LoVo (cell line): ENCODE measurements at regions not wholly inside any gene's neighbourhood (a gene's known extent, or its start where the extent isn't known, plus 50 kb on each side); places are given as distances from the start of the nearest gene placed in this dataset.

ENCODE experiments used
- DNase-seq: peaks from one replicate; pipeline ENCODE4 v3.0.0-alpha.2; 2016; ENCODE audit warnings: low spot score

DNA sequence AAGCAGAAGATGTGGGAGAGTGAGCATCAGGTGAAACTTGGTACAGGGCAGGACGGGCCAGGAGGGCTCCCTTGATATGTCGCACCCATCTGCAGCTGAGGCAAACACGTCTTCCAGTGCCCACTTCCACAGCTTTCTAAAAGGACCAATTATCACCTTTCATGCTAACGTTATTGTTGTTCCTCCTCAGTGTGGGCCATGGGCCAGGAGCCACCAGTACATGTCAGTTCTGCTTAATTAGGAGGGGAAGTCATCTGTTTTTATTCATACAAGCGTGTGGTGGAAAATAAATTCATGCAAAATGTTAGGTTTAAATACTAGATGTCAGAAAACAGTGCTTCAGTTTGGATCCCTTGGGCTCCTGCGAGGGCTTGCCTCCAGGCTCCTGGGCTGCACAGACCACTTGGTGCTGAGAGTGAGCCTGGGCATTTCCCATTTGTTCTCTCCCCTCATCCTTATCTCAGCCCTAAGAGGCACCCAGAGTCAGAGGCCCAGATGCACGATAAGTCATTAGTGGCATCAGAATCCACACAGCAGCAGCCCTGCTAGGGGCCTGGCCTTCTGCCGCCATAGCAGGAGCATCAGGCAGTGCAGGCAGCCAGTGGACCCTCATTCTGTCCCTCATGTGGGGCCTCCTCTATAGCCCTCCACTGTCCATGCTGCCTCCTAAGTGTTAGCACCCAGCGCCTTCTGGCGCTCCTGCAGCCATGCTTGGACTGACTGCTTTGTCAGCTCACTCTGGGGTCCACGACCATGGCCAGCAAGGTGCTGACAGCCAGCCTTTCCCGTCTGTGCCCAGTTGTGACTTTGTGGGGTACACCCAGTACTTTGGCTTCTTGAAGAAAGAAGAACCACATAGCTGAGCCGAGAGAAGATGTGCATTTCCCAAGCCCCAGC, 539.8 kb upstream of the RAB6C start:
- DNase-seq, result no peak

GRCh38 chr2:129441610-129442009, 537.9 kb upstream of the RAB6C start:
- no peak for DNase-seq

GRCh38 chr2:129443235-129443864, 536.1 kb upstream of the RAB6C start:
- DNase-seq, result no peak

- DNase-seq, result no peak
These were observed 535.4 kb upstream of the RAB6C start for GRCh38 chr2:129443865-129444739.

DNA sequence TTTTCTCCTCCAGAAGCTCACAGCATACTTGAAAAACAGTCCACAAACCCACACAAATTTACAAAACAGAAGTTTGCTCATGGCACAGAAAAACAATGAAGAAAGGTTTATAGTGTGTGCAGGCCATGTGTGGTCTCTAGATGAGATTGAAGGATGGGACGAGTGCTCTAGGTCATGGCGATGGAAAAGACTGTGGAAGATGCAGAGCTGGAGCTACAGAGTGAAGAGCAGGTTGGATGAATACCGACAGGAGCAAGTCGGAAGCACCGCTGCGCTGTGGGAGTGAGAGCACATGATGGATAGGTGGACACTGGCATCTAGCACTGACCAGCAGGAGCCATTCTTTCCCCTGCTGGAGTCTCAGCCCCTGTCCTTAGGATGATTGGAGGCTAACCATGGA, 534.7 kb upstream of the RAB6C start:
- DNase-seq, result no peak

GRCh38 chr2:129456691-129457090, 522.8 kb upstream of the RAB6C start:
- DNase-seq, result no peak

GRCh38 chr2:129457277-129457818, 522.1 kb upstream of the RAB6C start:
- no peak for DNase-seq

DNA sequence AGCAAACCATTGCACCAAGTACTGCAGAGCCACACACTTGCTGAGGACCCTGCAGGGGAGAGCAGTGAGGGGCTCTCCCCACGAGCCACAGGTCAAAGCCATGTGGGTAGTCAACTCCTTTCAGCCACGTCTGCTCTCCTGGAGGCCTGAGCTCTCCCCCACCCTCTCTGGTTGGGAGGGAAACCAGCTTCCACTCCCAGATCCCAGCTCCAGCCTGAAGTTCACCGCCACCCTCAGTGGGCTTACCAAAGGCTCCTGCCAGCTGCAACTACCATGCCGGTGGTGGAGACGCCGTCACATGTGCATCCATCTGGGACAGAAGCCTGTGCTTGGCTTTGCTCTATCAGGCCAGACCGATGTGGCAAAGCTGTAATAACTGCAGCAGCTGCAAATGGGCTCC, 521.5 kb upstream of the RAB6C start:
- DNase-seq, result no peak

- DNase-seq, result no peak
These were observed 521.0 kb upstream of the RAB6C start for GRCh38 chr2:129458436-129458835.

GRCh38 chr2:129459200-129459876, 520.1 kb upstream of the RAB6C start:
- DNase-seq, result no peak

GRCh38 chr2:129459881-129460280, 519.6 kb upstream of the RAB6C start:
- no peak for DNase-seq

DNA sequence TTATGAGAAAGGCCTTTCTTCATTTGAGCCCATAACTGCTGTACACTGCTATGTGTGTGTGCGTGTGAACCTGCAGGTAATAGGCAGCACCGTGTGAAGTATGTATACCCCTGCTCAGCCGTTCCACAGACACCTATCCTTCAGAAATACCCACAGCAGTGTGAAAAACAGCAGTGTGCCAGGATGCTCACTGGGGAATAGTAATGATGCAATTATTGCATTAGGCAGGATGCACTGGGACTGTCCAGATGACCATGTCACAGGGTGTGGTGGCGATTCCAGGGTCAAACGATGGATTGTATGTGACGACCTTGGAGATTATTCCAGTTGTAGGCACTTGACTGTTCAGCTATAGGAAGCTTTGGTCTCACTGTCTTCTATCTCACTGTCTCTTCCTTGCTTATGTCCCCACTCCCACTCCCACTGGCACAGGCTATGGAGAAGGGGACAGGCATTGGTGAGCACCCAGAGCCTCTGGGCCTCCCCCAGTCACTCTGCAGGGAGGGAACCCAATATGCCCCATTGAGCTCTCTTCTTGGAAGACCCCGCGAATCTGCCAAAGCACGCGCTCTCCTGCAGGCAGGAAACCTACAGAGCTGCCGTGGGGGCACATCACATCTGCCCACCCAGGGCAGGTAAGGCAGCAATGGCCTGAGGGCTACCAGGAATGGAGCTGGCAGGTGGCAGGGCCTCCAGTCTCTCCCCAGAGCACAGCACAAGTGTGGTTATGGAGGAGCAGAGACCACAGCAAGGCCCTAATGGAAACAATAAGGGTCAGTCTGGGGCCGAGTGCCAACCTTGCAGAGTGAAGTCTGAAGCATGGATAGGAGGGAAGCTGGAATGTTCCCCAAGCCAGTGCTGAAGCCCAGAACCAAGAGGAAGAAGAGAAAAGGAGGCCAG, 518.9 kb upstream of the RAB6C start:
- no peak for DNase-seq

GRCh38 chr2:129462349-129462748, 517.1 kb upstream of the RAB6C start:
- no peak for DNase-seq

DNA sequence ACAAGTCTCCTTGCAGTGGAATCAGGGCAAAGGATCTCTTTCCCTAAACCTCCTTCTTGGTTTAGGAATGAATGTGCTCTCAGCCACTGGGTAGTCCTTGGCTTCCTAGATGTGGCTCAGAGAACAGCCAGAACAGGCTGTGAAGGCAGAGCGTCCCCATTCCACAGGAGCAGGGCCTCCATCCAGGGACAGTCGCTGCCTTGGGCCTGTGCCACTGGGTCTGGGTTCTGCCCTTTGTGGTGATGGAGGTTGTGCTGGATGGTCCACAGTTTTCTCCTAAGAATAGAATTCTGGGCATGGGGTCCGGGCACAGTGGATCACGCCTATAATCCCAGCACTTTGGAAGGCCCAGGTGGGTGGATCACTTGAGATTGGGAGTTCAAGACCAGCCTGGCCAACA, 516.5 kb upstream of the RAB6C start:
- no peak for DNase-seq

DNA sequence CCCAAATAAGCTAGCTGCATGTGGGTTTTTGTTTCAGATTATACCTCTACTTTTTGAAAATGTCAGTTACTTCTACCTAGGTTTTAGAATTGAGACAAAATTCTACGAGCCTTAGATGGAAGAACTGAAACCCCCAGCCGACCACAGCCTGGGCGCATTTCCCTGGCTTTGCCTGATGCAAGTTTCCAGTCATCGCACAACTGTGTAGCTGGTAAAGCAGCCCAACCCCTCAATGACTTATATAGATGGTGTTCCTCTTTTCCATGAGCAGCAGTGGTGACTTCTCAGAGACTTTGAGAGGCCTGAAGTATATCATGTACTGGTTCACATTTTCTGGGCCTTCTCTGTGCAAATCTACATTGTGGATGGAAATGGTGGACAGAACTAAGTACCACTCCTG, 515.4 kb upstream of the RAB6C start:
- no peak for DNase-seq

DNA sequence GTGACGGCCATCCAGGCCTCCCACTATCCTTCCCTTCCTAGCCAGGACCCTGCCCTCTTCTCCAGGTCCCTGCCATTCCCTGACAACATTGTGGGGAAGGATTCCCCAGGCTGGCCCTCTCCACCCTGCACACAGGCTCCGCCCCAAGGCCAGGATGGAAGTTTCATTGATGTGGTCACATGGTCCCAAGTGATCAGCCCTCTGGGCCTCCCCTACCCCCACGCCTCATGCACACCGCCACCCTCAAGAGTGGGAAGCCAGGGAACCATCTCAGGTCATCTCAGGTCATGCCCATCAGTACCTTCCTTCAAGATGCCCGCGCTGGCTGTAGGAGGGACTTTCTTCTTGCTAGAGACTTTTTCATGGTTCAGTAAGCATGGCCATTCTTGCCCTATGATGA, 514.8 kb upstream of the RAB6C start:
- no peak for DNase-seq

DNA sequence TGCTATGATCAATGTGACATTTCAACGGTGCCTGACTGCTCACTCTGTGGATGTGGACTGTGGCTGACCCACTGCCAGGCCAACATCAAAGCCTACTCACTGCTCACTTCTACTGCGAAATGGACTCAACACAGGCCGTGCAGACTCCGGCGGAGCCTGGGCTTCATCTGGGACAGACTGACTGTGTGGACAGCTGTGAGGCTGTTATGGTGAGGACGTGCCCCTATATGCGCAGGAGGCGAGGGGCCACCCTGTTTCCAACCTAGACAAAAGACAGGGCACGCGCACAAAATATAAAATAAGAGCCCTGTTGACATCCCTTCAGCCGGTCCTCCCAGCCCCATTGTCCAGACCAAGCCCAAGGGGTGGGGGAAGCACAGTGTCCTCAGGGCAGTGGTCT, 514.4 kb upstream of the RAB6C start:
- DNase-seq, result no peak

DNA sequence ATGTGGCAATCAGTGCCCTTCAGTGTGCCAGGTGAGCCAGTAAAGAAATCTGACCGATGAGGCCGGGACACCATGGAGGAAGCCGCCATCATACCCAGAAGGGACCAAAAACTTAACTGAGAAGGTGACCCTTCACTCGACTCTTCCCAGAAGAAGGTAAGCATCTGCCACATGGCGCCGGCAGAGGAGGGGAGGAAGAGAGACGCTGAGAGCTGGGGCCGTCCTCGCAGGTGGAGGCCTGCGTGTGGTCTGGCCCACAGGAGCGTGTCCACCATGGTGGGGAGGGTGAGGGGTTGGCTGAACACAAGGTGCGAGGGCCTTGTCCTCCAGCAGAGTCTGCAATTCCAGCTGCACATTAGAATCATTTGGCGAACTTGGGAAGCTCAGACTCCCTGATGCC, 513.1 kb upstream of the RAB6C start:
- no peak for DNase-seq

DNA sequence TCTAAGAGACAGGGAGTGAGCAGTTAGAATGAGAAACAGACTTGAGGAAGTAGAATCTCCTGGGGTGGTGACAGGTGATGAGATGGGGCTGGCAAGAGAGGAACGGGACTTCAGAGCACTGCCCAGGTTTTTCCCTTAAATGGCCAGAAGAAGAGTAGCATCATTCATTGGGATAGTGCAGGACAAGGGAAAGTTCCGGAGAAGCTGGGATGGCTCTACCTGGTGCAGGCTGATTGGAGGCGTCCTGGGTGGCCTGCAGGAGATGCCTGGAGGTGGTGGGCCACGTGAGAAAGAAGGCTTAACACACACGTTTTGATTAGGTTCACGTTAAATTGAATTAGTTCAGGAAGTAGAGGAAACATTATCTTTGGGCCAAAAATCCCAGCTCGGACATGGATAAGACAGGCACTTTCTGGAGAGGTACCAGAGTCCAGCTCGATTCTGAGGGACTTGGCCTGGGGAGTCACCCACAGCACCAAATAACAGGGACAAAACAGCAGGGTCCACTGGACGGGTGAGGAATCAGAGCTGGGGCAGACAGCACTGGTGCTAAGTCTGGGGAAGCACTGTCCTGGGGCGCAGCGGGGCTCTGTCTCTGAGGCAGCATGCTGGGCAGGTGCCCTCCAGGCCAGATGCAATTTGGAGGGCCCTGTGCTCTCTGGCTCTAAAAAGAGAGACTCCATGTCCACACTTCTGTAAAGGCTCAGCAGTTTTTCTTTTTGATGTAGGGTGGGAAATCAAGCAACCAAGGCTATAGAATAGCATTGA, 512.3 kb upstream of the RAB6C start:
- no peak for DNase-seq

- DNase-seq, result no peak
These were observed 511.5 kb upstream of the RAB6C start for GRCh38 chr2:129467941-129468340.
